HL-60/S4 (cell line): ENCODE measurements at regions not wholly inside any gene's neighbourhood (a gene's known extent, or its start where the extent isn't known, plus 50 kb on each side); places are given as distances from the start of the nearest gene placed in this dataset.
"Not testable (repeated sequence)": the region's sequence is repeated elsewhere in the genome, so short reads cannot be mapped to it uniquely, and the experiment has no call there.

Experiments used
- in situ Hi-C: fragments of 300-500 bp; cut with MboI; formaldehyde crosslinking; loops from 2 replicates; pipeline ENCODE4 v1.14.3; 2022; ENCODE audit warnings: low sequenced_read_pairs

DNA sequence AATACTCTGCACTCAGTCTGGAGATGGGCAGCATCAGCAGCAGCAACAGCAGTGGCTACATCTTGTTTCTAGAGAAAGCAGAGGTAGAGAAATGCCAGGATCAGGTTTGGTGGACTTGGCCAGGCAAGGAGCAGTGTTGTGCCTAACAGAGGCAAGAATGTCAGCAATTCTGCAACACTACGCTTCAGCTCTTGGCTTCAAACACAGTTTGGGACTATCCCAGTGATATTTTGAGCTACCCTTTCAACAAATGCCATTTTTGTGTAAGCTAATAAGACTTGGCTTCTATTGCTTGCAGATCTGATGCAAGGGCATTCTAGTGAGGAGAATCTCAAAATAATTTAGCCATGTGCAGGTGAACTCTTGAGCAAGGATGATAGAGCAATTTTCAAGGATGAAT, 271.3 kb downstream of the PCDH20 start:
- in situ Hi-C loops, result no loop called here

DNA sequence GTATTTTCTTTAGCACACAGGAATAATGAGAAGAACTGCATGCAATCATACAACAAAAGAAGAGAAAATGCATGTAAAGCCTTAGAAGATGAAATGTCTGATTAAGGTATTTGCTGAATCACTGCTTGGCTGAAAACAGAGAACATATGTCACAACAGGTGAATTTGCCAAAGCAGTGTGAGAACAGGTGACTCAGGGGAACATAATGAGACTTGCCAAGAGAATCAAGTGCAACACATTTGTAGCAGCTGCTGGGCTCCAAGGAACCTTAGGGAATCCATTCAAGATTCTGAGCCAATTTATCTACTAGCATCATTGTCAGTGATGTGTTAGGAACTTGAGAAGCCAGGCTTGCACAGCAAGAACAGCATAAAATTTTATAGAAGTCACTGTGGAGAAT, 273.1 kb downstream of the PCDH20 start:
- in situ Hi-C loops, result no loop called here

DNA sequence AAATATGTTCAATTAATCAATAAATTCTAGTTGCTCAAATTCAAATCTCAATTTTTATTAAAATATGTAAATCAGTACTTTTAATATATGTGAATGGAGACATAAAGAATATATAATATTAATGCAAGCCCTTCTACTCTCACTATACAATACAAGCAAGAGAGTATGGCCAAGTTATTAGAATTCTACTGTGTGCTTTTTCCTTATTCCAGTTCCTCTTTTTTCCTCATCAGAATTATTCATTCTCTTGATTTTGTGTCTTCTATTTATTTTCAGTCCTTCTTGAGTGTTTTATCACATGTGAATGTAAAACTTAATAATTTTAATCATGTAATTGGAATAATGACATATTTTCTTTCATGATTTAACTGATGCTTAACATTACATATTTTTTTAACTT, 276.8 kb downstream of the PCDH20 start:
- in situ Hi-C loops, result no loop called here

- in situ Hi-C loops, result no loop called here
Measured at GRCh38 chr13:61136515-61136914, 279.1 kb downstream of the PCDH20 start.

DNA sequence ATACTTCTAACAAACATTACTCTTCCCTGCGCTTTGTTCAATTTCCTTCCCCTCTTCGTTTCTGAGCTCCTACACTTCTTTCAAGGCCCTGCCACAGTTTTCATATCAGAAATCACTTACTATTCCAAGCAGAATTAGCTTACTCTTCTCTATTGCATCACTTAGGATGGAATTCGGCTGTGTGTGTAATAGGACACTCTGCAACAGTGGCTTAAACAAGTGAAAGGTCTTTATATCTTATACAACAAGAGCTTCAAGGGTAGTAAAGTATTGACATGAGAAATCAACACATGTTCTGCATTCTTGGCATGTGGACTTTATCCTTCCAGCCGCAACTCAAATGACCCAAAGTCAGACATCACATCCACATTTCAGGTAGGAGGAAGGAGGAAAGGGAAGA, 279.6 kb downstream of the PCDH20 start:
- in situ Hi-C loops, result no loop called here

GRCh38 chr13:61135583-61135982, 280.1 kb downstream of the PCDH20 start:
- in situ Hi-C loops, result no loop called here

- in situ Hi-C loops, result no loop called here
Measured at GRCh38 chr13:61128850-61129645, 286.6 kb downstream of the PCDH20 start.

DNA sequence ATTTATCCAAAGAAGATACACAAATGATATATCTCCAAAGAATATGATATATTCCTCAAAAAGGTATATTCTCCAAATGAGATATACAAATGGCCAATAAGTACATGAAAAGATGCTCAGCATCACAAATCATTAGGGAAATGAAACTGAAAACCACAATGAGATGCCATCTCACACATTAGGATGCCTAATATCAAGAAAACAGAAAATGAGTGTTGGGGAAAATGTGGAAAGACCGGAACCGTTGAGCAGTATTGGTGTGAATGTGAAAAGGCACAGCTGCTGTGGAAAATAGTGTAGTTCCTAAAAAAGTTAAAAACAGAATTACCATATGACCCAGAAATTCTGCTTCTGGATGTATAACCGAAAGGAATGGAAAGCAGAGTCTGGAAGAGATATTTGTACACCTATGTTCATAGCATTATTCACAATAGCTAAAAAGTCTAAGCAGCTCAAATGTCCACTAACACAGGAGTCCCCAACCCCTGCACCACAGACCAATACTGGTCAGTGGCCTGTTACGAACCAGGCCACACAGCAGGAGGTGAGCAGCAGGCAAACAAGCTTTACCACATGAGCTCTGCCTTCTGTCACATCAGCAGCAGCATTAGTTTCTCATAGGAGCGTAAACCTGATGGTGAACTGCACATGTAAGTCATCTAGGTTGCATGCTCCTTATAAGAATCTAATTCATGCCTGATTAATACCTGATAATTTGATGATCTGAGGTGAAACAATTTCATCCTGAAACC, 291.9 kb downstream of the PCDH20 start:
- in situ Hi-C loops, result no loop called here

GRCh38 chr13:61113140-61113658, 302.4 kb downstream of the PCDH20 start:
- in situ Hi-C loops, result no loop called here

GRCh38 chr13:61111529-61111928, 304.1 kb downstream of the PCDH20 start:
- in situ Hi-C loops, result no loop called here

- in situ Hi-C loops, result no loop called here
Measured at GRCh38 chr13:61110732-61111131, 304.9 kb downstream of the PCDH20 start.

DNA sequence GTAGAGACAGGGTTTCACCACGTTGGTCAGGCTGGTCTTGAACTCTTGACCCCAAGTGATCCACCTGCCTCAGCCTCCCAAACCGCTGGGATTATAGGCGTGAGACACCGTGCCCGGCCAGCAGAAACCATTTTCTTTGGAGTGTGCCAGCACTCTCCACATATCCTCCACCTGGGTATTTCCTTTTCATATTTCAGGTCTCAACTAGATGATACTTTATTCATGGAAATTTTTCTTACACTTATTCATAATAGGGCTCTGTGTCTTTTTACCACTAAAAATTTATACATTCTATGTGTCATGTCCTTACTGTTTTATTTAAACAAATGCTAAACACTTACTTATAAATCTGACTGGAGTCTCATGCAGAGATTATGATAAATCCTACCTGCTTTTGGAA, 305.9 kb downstream of the PCDH20 start:
- in situ Hi-C loops, result no loop called here

DNA sequence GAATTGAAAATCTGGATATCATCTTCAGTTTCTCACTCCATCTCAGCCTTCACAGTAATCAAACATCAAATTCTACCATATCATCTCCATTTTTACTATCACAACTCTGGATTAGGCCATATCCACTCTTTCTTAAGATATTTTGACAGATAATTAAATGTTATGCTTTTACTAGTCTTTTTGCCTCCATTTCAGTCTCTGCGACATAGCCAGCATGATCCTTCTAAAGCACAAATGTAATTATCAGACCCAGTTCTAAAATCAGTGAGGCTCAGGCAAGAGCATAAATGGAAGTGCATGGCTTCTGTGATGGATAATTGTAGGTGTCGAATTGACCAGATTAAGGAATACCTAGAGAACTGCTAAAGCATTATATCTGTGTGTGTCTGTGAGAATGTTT, 307.7 kb downstream of the PCDH20 start:
- in situ Hi-C loops, result no loop called here

DNA sequence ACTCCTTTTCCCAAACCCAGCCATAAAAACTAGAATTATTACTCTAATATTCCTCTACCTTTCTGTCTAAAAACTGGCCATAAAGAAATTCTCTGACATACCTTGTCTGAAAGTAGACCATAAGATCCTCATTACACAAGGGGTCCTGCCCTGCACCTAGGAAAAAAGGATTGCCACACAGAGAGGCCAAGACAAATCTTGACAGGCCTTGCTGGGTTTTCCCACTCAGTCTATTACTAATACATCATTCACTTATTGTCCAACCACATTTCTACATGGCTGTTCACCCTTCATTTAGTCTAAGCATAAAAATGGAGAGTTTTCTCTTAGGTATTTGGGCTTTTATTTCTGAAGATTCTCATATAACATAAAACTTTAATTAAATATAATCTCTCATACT, 319.8 kb downstream of the PCDH20 start:
- in situ Hi-C loops, result no loop called here

DNA sequence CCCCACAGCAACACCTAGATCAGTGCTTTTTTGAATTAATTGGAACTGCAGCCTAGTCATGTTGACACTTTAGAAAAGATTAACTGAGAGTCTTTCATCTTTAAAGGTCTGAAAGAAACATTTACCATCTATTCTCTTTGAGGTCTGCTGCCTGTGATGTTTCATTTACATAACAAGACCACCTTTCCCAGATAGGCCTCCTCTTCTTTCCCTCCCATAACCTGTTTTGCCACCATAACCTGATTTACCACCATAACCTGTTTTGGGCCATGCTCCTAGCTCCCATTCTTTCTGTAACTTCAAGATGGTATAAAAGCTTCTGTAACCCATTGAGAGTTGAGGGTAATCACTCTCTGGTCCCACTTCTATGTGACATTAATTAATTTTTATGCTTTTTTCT, 320.8 kb downstream of the PCDH20 start:
- in situ Hi-C loops, result no loop called here

- in situ Hi-C loops, result not testable (repeated sequence)
Measured at GRCh38 chr13:61089894-61090293, 325.8 kb downstream of the PCDH20 start.

GRCh38 chr13:61086087-61086486, 329.6 kb downstream of the PCDH20 start:
- in situ Hi-C loops, result no loop called here

DNA sequence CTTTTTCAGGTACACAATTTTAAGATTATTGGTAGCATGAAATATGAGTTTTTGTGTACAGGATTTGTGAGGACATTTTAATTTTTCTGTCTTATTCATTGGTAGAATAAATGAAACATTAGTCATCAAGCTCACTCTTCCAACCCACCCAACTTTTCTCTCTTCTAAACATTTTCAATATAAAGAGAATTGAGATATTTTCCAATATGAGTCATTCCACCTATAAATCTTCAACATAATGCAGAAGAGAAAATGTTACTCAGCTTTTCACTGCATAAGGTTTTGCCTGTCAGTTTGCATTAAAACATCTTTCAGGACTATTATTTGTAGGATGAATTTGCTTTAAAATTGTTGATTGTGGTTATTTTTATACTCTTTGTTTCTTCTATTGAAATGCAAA, 330.7 kb downstream of the PCDH20 start:
- in situ Hi-C loops, result no loop called here

- in situ Hi-C loops, result no loop called here
Measured at GRCh38 chr13:61078976-61079770, 336.5 kb downstream of the PCDH20 start.

DNA sequence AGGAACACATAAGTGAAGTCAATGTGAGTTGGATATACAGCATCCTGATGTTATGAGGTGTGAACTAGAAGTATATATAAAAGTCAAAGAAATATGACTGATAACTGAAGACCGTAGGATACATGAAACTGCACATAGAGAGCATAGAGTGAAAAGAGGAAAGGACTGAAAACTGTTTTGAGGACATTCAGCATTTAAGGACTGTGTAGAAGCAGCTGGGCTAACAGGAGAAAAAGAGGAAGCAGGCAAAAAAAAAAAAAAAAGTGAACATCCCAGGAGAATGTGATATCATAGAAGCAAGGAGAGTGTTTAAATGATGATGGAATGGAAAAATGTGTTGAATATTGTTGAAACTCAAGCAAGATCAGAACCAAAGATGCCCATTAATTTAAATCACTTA, 363.5 kb downstream of the PCDH20 start:
- in situ Hi-C loops, result no loop called here

- in situ Hi-C loops, result no loop called here
Measured at GRCh38 chr13:61045251-61045650, 370.4 kb downstream of the PCDH20 start.
